Lower leg skin (tissue), 3 donors: ENCODE measurements at regions not wholly inside any gene's neighbourhood (a gene's known extent, or its start where the extent isn't known, plus 50 kb on each side); places are given as distances from the start of the nearest gene placed in this dataset.

ENCODE experiments used
- POLR2A ChIP-seq, 2 donors: fragments of 450-650 bp; IDR thresholded peaks; one replicate each; pipeline ENCODE4 v1.6.1; 2016 to 2017; ENCODE audit warnings: antibody characterized with exemption in 2 of 2, mild to moderate bottlenecking in 1 of 2, moderate library complexity in 1 of 2
- TF ChIP-seq, protein P1 (sequence below), 3 donors: fragments of 450-650 bp; IDR thresholded peaks; one replicate each; pipeline ENCODE4 v1.5.1; 2016; ENCODE audit warnings: antibody characterized with exemption in 3 of 3, mild to moderate bottlenecking in 3 of 3, moderate library complexity in 2 of 3

DNA sequence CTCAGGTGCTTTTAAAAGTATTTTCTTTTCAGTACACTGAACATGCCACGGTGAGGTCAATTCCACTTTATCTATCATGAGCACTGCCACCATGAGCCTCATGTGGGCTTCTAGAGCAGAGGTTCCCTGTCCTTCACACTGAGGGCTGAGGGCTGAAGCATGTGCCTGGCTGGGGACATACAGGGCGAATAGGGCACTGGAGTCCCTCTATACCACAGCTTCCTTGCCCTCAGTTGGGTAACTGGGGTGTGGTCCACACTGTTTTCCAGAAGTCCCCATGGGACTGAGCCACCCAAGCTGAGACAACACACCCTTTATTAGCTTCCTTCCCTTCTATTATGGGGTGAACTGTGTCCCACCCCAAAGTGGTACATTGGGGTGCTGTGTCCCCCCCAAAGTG lies 172.2 kb upstream of the ID2 start:
- TF ChIP-seq, protein P1, sequence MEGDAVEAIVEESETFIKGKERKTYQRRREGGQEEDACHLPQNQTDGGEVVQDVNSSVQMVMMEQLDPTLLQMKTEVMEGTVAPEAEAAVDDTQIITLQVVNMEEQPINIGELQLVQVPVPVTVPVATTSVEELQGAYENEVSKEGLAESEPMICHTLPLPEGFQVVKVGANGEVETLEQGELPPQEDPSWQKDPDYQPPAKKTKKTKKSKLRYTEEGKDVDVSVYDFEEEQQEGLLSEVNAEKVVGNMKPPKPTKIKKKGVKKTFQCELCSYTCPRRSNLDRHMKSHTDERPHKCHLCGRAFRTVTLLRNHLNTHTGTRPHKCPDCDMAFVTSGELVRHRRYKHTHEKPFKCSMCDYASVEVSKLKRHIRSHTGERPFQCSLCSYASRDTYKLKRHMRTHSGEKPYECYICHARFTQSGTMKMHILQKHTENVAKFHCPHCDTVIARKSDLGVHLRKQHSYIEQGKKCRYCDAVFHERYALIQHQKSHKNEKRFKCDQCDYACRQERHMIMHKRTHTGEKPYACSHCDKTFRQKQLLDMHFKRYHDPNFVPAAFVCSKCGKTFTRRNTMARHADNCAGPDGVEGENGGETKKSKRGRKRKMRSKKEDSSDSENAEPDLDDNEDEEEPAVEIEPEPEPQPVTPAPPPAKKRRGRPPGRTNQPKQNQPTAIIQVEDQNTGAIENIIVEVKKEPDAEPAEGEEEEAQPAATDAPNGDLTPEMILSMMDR (IDR thresholded peaks at IDR 0.05) = no peak
- TF ChIP-seq POLR2A (IDR thresholded peaks at IDR 0.05) = no peak
